Stimulated activated CD4-positive, alpha-beta T cell treated with anti-CD3 and anti-CD28 coated beads, Interleukin-12 subunit alpha, Interleukin-12 subunit beta, amount 100 ng/mL, for 48 hours (primary cell): ENCODE measurements at regions not wholly inside any gene's neighbourhood (a gene's known extent, or its start where the extent isn't known, plus 50 kb on each side); places are given as distances from the start of the nearest gene placed in this dataset.
"Not testable (repeated sequence)": the region's sequence is repeated elsewhere in the genome, so short reads cannot be mapped to it uniquely, and the experiment has no call there.

Source experiments
- DNase-seq, 3 donors: peaks; one replicate each; pipeline ENCODE4 v3.0.0-alpha.2; 2020; ENCODE audit warnings: low read depth in 2 of 3, low spot score in 1 of 3

DNA sequence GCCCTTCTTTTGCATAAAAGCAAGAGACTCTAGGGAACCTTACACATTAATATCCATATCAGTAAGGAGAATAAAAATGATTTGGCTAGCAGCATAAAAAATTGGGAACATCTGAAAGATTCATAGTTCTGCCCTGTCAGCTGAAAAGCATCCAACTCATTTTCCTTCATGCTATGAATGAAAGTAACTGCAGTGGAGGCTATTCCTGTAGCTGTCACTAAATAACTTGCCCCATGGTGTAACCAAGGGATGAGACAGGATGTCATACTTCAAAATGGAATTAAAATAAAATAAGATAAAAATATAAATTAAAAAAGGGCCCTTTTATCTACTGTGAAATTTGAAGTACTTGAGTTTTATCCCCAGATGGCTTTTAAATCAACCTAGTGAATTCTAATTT lies 878.8 kb downstream of the C4orf33 start:
- no peak for DNase-seq

DNA sequence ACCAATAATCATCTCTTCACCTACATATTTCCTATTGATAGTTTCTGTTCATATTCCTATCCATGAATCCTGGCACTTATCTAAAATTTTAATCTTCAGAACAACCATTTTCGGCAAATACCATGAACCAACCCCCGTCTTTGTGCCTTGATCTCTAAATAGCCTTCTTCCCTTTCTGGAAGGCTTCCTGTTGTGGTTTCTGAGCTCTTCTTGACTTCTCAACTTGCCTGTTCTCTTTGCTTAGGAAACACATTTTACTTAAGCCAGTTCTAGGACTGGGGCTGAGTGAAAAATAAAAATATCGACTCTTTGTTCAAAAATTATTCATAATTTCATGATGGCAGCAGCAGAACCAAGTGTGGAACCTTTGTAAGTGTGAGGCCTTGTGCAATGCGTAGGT lies 882.4 kb downstream of the C4orf33 start:
- no peak for DNase-seq

DNA sequence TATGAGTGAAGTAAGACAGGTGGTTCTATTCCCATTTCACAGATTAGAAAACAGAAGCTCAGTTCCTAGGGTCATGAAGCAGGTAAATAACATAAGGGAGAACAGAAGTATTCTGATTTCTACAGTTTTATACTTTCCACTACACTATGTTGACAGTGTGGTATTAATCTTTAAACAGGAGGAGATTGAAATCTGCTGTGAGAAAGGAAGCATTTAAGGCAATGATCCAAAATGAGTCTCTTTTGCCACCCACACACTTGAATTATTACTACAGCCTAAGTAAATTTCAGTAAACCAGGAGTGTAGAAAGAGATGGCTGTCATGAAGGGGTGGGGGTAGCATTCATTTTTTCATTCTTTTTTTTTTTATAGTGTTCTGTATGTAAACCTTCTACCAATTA lies 893.0 kb downstream of the C4orf33 start:
- DNase-seq = no peak

DNA sequence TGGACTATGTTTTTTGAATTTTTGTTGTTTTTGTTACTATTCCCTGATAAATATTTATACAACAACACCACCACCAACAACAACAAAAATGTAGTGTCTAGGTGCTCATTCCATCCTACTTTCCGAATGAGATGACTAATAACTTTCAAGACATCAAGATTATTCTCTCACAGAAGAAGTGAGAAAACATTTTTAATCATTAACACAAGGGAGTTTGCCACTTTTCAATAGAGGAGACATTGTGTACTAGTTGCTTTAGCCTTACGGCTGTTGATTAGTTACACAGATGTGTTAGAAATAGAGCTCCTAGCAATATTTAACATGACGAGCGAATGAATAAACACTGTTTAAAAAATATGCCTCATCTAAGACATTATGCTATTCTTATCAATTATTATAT lies 898.8 kb downstream of the C4orf33 start:
- no peak for DNase-seq

DNA sequence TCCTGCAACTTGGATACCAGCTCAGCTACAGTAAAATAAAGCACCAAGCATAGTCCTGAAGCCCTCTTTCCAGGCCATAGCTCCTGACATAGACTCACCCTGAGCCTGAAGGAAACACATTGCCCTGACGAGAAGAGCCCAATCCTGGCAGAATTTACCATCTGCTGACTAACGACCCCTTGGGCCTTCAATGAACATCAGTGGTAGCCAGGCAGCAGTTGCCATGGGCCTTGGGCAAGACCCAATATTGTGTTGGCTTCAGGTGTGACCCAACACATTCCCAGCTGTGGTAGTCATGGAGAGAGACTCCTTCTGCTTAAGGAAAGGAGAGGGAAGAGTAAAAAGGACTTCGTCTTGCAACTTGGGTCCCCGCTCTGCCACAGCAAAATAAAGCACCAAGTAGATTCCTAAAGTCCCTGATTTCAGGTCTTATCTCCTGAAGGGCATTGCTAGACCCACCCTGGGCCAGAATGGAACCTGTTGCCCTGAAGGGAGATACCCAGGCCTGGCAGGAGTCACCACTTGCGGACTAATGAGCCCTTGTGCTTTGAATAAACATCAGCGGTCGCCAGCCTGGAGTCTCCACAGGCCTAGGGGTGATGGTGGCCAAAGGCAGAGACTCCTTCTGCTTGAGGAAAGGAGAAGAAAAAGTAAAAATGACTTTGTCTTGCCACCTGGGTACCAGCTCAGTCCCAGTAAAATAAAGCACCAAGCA lies 902.6 kb downstream of the C4orf33 start:
- no peak for DNase-seq

DNA sequence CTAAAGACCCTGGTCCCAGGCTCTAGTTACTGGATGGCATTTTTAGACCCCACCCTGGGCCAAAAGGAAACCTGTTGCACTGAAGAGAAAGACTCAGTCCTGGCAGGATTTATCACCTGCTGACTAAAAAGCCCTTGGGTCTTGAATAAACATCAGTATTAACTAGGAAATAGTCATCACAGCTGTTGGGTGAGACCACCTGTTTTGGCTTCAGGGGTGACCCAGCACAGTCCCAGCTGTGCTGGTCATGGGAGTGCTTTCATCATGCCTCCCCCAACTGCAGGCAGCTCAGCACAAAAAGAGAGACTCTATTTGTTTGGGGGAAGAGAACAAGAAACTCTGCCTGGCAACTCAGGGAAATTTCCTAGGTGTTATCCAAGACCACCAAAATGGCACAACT lies 903.2 kb downstream of the C4orf33 start:
- no peak for DNase-seq

DNA sequence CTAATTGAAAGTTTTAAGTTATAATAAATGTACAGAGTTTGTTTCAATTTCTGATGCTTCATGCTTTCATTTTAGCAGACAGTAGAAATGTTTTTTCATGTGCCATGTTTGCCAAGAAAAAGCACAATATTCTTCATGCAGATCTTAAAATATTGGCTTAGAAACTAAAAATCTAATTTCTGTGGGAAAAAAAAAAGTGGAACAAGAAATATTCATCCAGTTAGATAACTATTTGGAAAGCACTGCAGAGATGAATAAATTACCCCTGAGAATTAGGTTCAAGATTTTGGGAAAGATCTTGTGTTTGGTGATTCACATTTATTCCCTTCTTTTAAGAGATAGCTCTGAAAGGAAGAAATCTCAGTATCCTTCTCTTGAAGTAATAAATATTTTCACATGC lies 912.5 kb downstream of the C4orf33 start:
- no peak for DNase-seq

DNA sequence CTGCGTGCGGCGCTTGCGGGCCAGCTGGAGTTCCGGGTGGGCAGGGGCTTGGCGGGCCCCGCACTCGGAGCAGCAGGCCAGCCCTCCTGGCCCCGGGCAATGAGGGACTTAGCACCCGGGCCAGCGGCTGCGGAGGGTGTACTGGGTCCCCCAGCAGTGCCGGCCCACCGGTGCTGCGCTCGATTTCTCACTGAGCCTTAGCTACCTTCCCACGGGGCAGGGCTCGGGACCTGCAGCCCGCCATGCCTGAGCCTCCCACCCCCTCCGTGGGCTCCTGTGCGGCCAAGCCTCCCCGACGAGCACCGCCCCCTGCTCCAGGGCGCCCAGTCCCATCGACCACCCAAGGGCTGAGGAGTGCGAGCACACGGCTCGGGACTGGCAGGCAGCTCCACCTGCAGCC lies 916.9 kb downstream of the C4orf33 start:
- DNase-seq = not testable (repeated sequence)

DNA sequence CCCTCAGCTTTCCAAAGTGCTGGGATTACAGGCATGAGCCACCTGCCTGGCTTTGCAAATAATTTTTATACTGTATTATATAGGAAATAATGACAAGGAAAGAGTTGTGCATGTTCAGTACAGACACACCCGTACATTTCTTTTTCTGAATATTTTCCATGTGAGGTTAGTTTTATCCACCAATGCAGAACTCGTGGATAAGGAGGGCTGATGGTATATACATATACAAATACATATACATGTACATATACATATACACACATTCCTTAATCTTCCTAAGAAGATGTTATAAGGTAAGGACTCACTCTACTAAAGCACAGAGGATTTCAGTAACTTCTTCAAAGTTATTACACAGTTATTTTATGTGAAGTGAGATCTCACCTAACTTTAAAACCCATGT lies 925.8 kb downstream of the C4orf33 start:
- no peak for DNase-seq

DNA sequence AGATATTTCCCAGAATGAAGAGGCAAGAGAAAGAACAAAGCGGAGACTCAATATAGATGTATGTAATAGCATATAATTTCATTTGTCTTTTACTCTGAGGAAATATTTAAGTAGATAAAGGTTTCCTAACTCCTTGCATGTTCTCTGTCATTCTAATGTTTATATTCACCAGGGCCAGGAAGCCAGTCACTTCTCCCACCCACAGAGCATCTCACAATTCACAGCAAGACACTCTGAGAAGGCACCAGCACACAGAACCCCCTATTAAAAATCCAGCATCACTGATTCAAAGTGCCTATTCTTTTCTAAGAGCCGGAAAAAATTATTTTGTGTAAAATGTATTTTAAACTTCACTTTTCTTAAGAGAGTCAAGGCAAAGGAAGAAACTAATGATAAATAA lies 927.1 kb downstream of the C4orf33 start:
- no peak for DNase-seq

DNA sequence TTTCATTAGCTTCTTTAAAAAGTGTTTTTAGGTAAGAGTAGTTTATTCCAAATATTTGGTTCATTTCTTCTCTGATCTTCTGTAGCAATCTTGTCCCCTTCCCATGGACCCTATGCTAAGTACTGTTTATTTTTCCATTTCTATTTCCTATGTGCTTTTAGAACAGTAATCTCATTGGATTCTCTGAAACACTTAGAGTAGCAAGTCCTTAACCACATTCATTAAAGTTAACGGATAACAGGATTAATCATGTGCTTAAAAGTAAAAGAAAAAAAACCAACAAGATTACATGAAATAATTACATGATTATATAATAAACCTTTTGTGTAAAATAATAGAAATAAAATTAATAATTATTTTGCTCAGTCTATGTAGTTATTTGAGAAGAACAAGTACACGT lies 929.7 kb downstream of the C4orf33 start:
- no peak for DNase-seq

DNA sequence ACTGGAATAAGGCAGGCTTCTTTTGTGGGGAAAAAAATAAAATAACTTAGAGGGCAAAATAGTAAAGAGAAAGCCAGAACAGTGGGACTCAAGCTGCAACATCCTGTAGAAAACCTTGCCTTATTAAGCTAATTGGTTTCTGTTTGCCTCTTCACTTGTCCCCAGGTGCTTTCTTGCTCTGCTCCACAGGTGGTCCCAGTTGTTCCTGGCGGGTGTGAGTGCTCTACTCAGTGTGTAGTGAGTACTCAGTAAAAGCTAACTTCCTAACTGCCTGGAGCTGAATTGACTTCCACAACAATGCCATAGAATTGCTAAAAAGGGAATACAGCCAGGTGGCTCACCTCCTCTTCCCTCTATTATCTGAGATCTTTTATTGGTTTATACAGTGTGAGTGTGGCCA lies 930.2 kb downstream of the C4orf33 start:
- no peak for DNase-seq

DNA sequence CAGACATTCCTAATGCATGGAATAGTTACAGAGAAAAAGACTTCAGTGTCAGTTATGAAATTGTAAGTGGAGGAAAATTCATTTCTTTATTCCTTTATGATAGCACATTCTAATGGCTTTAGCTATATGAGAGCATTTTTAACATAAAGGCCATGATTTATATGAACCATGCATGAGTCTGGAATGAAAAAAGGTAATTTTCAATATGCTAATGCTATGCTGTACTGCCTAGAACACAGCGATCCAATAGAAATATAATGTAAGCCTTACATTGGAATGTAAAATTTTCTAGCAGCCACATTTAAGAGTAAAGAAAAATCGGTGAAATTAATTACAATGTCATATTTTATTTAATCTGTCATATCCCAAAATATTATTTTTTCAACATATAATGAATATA lies 932.0 kb downstream of the C4orf33 start:
- no peak for DNase-seq

DNA sequence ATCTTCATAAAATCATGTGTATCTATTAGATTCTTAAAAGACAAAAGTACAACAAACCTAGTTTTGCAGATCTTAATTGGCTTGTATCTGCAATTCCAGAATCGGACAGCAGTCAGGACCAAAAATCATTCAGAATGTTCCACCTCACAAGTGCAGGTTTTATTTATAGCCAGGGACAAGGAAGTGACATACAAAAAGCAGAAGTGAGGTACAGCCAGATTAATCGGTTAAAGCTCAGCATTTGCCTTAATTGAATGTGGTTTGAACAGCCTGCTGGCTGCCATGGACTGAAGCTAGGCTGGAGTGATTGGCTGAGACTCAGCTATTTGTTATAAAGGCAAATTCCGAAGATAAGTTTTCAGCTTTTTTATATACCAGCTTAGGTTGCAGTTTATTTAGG lies 932.6 kb downstream of the C4orf33 start:
- no peak for DNase-seq

DNA sequence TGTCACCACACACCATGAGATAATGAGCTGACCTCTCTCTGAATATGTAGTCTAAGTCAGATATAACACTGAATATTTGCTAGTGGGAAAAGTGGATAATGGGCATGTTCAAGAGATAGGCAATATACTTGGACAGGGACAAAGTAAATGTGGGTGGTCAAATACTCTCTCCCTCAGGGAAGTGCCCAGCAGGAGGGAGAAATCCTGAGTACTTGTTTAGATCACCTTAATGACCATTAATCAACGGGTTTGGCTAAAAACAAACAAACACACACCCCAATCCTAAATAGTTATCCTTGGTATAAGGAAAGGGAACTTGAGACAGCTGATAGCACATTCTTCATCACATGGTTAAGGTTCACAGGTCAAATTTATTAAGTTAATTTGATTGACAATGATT lies 933.5 kb downstream of the C4orf33 start:
- no peak for DNase-seq

DNA sequence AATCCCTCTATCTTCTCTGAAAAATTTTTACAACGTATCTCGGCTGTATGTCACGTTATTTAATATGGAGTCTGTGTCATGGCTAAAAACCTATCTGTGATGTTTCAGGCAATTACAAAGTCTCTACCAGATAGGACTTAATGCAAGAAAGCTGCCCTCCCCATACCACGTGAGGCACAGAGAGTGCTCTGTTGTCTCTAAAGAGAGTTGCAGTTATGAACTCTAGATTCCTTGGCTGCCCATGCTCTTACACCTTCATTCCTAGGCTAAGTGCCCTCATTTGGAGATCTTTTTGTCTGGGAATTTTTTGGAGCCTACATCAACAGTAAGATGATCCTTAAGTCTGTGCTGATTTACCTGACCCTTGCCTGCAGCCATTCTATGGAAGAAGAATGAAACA lies 935.9 kb downstream of the C4orf33 start:
- DNase-seq = no peak

DNA sequence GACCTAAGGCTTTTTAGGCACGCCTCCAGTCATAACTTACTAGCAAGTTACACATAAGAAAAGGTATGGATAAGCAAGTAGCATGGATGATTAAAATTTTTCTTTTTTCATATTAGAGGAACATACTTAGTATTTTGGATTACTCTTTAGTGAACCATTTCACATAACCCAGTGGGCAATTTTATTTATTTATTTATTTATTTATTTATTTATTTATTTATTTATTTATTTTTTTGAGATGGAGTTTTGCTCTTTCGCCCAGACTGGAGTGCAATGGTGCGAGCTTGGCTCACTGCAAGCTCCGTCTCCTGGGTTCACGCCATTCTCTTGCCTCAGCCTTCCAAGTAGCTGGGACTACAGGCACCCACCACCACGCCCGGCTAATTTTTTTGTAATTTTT lies 937.7 kb downstream of the C4orf33 start:
- not testable (repeated sequence) for DNase-seq

DNA sequence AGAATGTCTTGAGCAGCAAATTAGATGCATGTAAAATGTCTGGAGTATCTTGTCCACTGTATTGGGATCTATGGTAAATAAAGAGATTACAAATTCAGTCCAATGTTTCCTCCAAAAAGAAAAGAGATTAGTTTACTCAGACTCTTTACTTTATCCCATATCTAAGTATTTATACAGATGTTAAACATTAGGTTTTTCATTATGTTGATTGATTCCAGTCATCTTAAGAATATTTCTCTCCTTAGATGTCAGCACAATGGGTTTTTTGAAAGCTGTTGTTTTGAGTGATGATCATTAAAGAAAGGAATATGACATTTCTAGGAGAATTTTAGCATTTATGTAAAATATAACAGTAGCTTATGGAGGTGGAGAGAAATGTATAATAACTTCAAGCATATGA lies 938.9 kb downstream of the C4orf33 start:
- DNase-seq = no peak

DNA sequence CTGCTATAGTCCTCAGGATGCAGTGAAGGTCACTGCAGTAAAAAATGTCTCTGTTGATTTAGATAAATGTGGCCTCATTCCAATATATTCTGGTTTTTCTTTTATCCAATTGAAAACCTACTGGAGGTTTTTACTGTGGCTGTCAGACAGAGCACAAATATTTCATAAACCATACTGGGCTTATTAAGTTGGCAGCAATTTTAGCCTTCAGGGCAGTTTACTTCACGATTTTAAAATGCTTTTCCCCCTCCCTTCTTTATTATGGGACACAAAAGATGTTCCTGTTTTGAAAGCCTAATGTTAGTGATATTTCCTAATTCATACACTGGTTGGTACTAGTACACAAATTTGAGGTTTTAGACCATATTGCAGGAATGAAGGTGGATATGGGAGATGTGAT lies 939.4 kb downstream of the C4orf33 start:
- no peak for DNase-seq

DNA sequence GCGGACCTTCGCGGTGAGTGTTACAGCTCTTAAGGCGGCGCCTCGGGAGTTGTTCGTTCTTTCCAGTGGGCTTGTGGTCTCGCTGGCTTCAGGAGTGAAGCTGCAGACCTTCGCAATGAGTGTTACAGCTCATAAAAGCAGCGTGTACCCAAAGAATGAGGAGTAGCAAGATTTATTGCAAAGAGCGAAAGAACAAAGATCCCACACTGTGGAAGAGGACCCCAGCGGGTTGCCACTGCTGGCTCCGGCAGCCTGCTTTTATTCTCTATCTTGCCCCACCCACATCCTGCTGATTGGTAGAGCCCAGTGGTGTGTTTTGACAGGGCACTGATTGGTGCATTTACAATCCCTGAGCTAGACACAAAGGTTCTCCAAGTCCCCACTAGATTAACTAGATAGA lies 941.9 kb downstream of the C4orf33 start:
- not testable (repeated sequence) for DNase-seq

DNA sequence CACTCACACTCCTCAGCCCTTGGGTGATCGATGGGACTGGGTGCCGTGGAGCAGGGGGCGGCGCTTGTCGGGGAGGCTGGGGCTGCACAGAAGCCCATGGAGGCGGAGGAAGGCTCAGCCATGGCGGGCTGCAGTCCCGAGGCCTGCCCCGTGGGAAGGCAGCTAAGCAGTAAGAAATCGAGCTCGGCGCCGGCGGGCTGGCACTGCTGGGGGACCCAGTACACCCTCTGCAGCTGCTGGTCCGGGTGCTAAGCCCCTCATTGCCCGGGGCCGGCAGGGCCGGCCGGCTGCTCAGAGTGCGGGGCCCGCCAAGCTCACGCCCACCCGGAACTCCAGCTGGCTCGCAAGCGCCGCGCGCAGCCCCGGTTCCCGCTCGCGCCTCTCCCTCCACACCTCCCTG lies 942.6 kb downstream of the C4orf33 start:
- DNase-seq = not testable (repeated sequence)

DNA sequence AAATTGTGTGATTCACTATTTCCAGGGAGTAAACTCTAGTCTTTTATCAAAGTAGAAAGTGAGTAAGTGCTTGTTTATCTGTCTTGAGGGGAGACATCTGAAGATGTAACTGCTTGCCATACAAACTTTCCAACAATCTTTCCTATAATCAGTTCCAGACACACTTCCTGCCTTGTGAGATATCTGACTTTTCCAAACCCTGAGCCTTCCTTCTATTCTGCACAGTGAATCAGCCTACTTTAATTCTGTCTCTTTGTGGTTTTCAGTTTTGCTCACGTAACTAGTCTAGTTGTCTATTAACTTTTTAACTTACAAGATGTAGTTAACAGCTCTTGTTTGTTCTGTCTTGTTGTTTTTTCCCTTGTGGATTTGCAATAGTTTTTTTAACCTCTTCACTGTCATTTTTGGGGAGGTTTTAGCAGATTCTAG lies 947.8 kb downstream of the C4orf33 start:
- no peak for DNase-seq

DNA sequence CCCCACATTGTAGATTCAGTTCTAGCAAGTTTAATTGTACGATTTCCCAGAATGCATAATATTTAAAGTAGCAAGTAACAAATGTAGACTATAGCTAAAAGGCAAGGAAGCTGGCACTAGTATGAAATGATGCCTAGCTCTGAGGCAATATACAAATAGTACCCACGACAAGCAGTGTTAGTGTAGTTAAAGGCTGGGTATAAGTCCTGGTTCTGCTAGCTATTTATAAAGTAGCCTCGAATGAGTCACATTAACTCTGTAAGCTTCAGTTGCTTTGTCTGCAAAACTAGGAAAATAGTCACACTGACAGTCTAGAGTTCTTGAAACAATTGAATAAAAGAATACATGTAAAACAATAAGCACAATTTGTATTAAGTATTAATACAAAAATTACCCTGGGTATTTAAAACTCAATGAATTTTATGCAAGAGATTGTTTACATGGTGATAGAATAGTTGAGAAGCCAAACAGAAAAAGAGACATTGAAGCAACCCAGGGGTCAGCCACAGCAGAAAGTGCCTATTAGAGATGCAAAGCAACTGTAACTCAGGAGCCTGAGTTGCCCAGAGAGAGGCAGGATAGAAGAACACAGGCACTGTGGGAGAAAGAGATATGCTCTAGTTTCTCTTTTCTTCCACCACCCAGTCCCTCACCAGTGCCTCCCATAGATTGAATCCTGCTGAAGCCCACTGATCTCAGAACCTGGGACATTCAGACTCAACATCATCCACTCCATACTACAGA lies 949.0 kb downstream of the C4orf33 start:
- DNase-seq = no peak
